DOHH2 (cell line): ENCODE measurements at regions not wholly inside any gene's neighbourhood (a gene's known extent, or its start where the extent isn't known, plus 50 kb on each side); places are given as distances from the start of the nearest gene placed in this dataset.

Source experiments
- H3F3A ChIP-seq: fragments of 200-600 bp; sonication (generic), shearing (Covaris generic); 2 replicates; pipeline ENCODE4 v1.6.0; 2016; ENCODE audit warnings: antibody characterized with exemption, mild to moderate bottlenecking; ENCODE audit not compliant: control insufficient read depth, insufficient read depth
- H3K27ac ChIP-seq: fragments of 200-600 bp; sonication (generic); 2 replicates; pipeline ENCODE4 v1.5.1; 2014; ENCODE audit warnings: low read depth, mild to moderate bottlenecking, low read length, moderate library complexity
- H3K27me3 ChIP-seq: fragments of 200-600 bp; sonication (generic); 2 replicates; pipeline ENCODE4 v1.6.1; 2014; ENCODE audit warnings: mild to moderate bottlenecking, low read length, mixed read lengths; ENCODE audit not compliant: control insufficient read depth
- H3K36me3 ChIP-seq: fragments of 200-600 bp; sonication (generic); 2 replicates; pipeline ENCODE4 v1.6.1; 2014; ENCODE audit warnings: mild to moderate bottlenecking, low read length, moderate library complexity, mixed read lengths; ENCODE audit not compliant: control insufficient read depth
- H3K4me1 ChIP-seq: fragments of 200-600 bp; sonication (generic); 2 replicates; pipeline ENCODE4 v1.6.1; 2014; ENCODE audit warnings: mild to moderate bottlenecking, low read length, mixed read lengths; ENCODE audit not compliant: control insufficient read depth
- H3K4me2 ChIP-seq: fragments of 200-600 bp; sonication (generic); 2 replicates; pipeline ENCODE4 v1.6.0; 2014; ENCODE audit warnings: mild to moderate bottlenecking, low read length, moderate library complexity
- H3K4me3 ChIP-seq: fragments of 200-600 bp; sonication (generic); 2 replicates; pipeline ENCODE4 v1.5.1; 2014; ENCODE audit warnings: mild to moderate bottlenecking, low read length, mixed read lengths
- H3K79me2 ChIP-seq: fragments of 200-600 bp; sonication (generic); 2 replicates; pipeline ENCODE4 v1.6.1; 2014; ENCODE audit warnings: mild to moderate bottlenecking, low read length, mixed read lengths; ENCODE audit not compliant: control insufficient read depth
- H3K9me2 ChIP-seq: fragments of 200-600 bp; sonication (generic); replicated peaks from 2 replicates; pipeline ENCODE4 v1.6.1; 2014; ENCODE audit warnings: mild to moderate bottlenecking, low read length, mixed read lengths; ENCODE audit not compliant: control insufficient read depth
- H3K9me3 ChIP-seq: fragments of 200-600 bp; sonication (generic); 2 replicates; pipeline ENCODE4 v1.6.1; 2014; ENCODE audit warnings: antibody characterized with exemption, low read length, mixed read lengths; ENCODE audit not compliant: control insufficient read depth, insufficient read depth
- H4K20me1 ChIP-seq: fragments of 200-600 bp; sonication (generic); 2 replicates; pipeline ENCODE4 v1.6.0; 2014; ENCODE audit warnings: low read depth, mild to moderate bottlenecking, antibody characterized with exemption, low read length, moderate library complexity; ENCODE audit not compliant: control insufficient read depth, insufficient read depth
- EZH2phosphoT487 ChIP-seq: fragments of 200-600 bp; sonication (generic); IDR thresholded peaks from 2 replicates; pipeline ENCODE4 v1.6.1; 2017; ENCODE audit warnings: borderline replicate concordance, mild to moderate bottlenecking, antibody characterized with exemption, low read length, moderate library complexity, mixed read lengths
- TF ChIP-seq, protein P1 (sequence below): fragments of 200-600 bp; sonication (generic); IDR thresholded peaks from one replicate; pipeline ENCODE4 v1.5.1; 2014; ENCODE audit warnings: antibody characterized with exemption, mild to moderate bottlenecking, low read depth, low read length; ENCODE audit not compliant: poor library complexity, severe bottlenecking

DNA sequence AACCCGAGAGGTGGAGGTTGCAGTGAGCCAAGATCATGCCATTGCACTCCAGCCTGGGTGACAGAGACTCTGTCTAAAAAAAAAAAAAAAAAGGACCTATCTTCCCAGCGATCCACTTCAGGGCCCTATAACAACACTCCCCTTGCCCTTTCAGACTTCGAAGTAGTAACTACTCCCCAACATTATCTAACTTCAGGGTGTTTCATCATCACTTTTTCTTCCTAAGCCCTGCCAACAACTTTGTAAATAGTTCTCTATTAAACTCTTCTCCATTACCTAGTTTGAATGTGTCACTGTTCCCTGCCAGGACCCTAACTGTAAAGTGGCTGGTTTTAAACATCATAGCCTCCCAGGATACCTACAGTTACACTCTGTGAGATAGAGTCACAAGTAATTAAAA lies 220.8 kb downstream of the BTG1 start:
- Histone ChIP-seq H3K27me3 (no peaks in the 10 kb centered on the region), H3K79me2 (no peaks in the 10 kb centered on the region), H3K36me3 (no peaks in the 10 kb centered on the region), H3K4me1 (no peaks in the 10 kb centered on the region), H3K4me3 (no peak overlapping the region), H3K27ac (no peak overlapping the region), H3K9me3 (no peaks in the 10 kb centered on the region), H3F3A (no peaks in the 10 kb centered on the region), H3K4me2 (no peak overlapping the region), H3K9me2 (no peaks in the 10 kb centered on the region), H4K20me1 (no peaks in the 10 kb centered on the region)
- TF ChIP-seq, protein P1, sequence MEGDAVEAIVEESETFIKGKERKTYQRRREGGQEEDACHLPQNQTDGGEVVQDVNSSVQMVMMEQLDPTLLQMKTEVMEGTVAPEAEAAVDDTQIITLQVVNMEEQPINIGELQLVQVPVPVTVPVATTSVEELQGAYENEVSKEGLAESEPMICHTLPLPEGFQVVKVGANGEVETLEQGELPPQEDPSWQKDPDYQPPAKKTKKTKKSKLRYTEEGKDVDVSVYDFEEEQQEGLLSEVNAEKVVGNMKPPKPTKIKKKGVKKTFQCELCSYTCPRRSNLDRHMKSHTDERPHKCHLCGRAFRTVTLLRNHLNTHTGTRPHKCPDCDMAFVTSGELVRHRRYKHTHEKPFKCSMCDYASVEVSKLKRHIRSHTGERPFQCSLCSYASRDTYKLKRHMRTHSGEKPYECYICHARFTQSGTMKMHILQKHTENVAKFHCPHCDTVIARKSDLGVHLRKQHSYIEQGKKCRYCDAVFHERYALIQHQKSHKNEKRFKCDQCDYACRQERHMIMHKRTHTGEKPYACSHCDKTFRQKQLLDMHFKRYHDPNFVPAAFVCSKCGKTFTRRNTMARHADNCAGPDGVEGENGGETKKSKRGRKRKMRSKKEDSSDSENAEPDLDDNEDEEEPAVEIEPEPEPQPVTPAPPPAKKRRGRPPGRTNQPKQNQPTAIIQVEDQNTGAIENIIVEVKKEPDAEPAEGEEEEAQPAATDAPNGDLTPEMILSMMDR, result no peak
- no peak for TF ChIP-seq EZH2phosphoT487

- Histone ChIP-seq H3K4me2 (no peak overlapping the region), H3K4me1 (no peaks in the 10 kb centered on the region), H3K27ac (no peak overlapping the region), H3F3A (no peaks in the 10 kb centered on the region), H4K20me1 (no peaks in the 10 kb centered on the region), H3K4me3 (no peak overlapping the region), H3K9me2 (no peaks in the 10 kb centered on the region), H3K27me3 (no peaks in the 10 kb centered on the region), H3K36me3 (no peaks in the 10 kb centered on the region), H3K9me3 (no peaks in the 10 kb centered on the region), H3K79me2 (no peaks in the 10 kb centered on the region)
- TF ChIP-seq, protein P1, result no peak
- TF ChIP-seq EZH2phosphoT487, result no peak
Observed at GRCh38 chr12:91923864-91924263, 221.8 kb downstream of the BTG1 start.

DNA sequence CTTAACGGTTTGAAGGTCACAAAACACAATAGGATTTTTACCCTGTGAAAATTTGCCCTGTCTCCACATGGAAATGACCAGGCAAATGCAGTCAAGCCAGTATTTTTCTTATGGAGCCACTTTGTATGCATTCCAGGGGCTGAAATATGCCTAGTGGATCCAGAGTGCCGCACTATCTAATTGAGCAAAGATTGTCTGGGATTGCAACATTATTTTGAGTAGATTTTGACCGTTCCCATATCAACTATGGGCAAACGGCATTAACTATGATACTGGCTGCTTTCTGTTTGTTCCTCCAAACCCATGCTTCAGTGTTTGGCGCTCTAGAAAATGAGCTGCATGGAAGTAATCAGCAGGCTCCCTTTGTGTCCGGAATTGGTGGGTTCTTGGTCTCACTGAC lies 223.0 kb downstream of the BTG1 start:
- no peak for TF ChIP-seq EZH2phosphoT487
- TF ChIP-seq, protein P1, result no peak
- Histone ChIP-seq H4K20me1 (no peaks in the 10 kb centered on the region), H3K9me3 (no peaks in the 10 kb centered on the region), H3F3A (no peaks in the 10 kb centered on the region), H3K9me2 (no peaks in the 10 kb centered on the region), H3K4me1 (no peaks in the 10 kb centered on the region), H3K4me3 (no peak overlapping the region), H3K36me3 (no peaks in the 10 kb centered on the region), H3K27ac (no peak overlapping the region), H3K4me2 (no peak overlapping the region), H3K79me2 (no peaks in the 10 kb centered on the region), H3K27me3 (no peaks in the 10 kb centered on the region)

GRCh38 chr12:91922139-91922538 lies 223.5 kb downstream of the BTG1 start:
- Histone ChIP-seq H3K27me3 (no peaks in the 10 kb centered on the region), H4K20me1 (no peaks in the 10 kb centered on the region), H3K4me2 (no peak overlapping the region), H3K4me1 (no peaks in the 10 kb centered on the region), H3K36me3 (no peaks in the 10 kb centered on the region), H3K27ac (no peak overlapping the region), H3F3A (no peaks in the 10 kb centered on the region), H3K4me3 (no peak overlapping the region), H3K9me3 (no peaks in the 10 kb centered on the region), H3K9me2 (no peaks in the 10 kb centered on the region), H3K79me2 (no peaks in the 10 kb centered on the region)
- TF ChIP-seq EZH2phosphoT487, result no peak
- TF ChIP-seq, protein P1, result no peak
